Fibroblast of the conjunctiva (primary cell): ENCODE measurements at regions not wholly inside any gene's neighbourhood (a gene's known extent, or its start where the extent isn't known, plus 50 kb on each side); places are given as distances from the start of the nearest gene placed in this dataset.

Experiments
- DNase-seq: peaks from one replicate; pipeline ENCODE4 v3.0.0-alpha.2; 2010; ENCODE audit warnings: low read depth

GRCh38 chr2:21694079-21694878 is 570.5 kb downstream of the TDRD15 start:
- DNase-seq: no peak

- DNase-seq: no peak
These were observed 573.1 kb downstream of the TDRD15 start for GRCh38 chr2:21696900-21697299.

DNA sequence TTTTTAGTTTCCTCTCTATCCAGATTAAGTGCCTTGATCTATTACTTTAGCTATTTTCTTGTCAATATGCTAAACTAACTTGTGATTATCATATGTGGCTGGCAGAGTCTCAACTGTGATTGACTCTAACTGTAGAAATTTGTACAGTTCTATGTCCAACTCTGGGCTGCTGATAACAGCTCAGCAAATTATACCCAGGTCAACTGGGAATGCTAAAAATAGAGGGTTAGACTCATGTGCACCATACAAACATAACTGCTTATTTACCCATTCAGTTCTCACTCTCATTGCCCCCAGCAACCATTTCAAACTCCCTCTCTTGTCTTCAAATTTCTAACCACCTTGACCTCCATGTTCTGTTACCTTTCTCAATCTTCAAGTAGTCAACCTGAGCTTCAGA is 576.9 kb downstream of the TDRD15 start:
- no peak for DNase-seq

- no peak for DNase-seq
These were observed 586.3 kb downstream of the TDRD15 start for GRCh38 chr2:21710031-21710430.

DNA sequence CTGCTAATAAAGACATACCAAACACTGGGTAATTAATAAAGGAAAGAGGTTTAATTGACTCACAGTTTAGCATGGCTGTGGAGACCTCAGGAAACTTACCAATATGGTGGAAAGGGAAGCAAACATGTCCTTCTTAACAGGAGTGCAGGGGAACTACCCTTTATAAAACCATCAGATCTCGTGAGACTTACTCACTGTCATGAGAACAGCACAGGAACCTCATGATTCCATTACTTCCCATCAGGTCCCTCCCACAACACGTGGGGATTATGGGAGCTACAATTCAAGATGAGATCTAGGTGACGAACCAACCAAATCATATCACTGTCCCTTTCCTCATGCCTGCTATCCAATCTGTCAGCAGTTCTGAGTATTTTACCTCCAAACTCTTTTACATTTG is 586.7 kb downstream of the TDRD15 start:
- DNase-seq: no peak

DNA sequence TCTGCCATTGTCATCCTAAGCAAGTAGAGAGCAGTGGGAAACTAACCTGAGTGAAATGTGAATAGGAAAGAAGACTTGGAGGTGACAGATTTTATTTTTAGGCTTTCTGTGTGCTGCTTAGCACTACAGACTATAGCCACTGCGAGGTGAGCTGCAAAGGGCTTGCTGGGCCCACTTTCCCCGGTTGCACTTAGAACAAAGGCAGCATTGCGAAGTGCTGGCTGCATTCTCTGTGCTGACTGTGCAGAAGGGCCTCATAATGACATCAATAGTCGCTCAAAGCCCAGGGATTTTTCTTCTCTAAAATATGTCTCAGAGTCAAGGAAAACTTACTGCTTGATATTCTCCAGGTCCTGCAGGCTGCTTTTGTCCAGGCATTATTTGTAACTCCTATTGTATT is 592.1 kb downstream of the TDRD15 start:
- DNase-seq: no peak

DNA sequence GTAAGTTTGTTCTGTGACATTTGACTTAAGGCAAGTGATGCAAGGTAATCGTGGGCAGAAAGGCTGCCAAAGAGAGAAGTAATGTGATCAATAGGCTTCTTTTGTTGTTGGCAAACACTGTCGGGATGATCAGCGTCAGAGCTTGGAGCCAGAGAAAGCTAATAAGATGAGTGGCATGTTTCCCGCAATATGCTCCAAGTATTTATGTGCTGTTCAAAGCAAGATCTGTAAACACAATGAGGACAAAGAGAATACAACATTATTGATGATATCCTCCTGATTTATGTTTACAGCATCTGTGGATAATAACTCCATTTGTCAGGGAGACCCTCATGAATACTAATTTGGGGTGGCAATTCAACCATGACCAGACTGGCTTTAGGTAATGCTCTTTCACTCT is 603.3 kb downstream of the TDRD15 start:
- no peak for DNase-seq

GRCh38 chr2:21728133-21728532 is 604.4 kb downstream of the TDRD15 start:
- no peak for DNase-seq

GRCh38 chr2:21730141-21730540 is 606.4 kb downstream of the TDRD15 start:
- DNase-seq: no peak

GRCh38 chr2:21740484-21740883 is 616.7 kb downstream of the TDRD15 start:
- DNase-seq: peak; percentile 49

DNA sequence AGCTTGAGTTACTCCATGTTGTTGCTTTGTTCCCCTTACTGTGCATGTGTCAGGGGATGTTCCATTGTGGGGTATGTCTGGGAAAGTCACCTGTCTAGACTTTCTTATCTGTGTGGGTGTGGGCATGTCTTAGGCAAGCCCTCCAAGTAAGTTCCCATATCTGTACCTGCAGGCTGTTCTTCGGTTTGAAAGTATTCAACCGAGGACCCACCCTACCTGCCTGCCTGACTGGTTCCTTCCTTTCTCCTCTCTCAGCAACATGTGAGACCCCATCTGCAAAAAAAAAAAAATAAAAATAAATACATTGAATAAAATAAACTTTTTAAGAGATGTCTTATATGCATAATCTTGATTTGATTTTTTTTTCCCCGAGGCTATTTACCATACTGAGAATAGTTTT is 622.7 kb downstream of the TDRD15 start:
- no peak for DNase-seq

- DNase-seq: no peak
These were observed 624.7 kb downstream of the TDRD15 start for GRCh38 chr2:21748501-21748900.

DNA sequence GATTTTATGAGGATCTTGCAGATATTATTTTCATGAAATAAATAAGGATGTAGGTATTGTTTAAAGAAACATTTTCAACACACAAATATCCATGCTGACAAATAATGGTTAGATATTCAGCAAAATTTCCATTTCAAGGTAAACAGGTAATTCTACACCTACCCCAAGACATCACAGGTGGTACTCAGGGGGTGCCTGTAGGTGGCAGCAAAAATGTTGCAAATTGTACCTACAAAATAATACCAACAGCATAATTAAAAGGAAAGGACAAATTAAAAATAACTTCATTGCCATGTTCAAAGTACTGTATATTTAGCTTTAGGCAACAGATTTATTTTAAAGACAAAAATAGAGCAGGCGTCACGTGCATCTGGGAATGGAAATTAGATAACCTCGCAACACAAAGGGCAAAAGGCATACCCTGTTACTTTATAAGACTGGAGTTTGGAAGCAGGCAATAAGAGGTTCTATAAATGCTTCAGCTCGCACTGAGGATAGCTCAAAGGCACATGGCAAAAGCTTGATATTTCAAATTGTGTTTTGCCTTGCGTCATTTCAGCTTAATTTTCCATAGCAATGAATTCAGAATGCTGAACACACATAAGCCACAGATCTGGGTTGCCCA is 630.5 kb downstream of the TDRD15 start:
- no peak for DNase-seq

DNA sequence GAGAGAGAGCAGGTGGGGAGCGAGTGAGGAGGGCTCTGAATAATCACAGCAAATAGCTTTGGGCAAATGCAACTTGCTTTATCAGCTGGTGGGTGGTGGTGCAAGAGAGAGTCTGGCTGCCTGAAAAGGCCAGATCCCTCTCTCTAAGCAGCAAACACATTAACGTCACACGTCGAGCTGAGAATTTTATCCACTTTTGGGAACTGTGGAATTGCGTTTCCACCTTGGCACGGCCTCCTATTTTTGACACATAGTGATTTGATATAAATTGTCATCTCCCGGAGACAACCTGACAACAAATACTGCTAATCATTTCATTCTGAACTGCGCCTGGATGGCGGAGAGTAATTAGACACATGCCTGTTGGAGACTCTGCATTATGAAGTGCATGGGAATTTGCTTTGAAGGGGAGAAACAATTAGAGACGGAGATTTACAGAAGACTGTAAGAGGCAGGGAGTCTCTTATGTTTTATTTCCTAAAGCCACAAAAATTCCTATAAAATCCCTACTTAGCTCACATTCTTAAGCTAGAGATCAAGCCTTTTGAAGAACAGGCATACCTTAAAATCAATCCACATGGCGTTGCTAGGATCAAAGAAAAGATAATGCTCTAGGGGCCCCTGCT is 634.1 kb downstream of the TDRD15 start:
- DNase-seq: no peak

GRCh38 chr2:21759819-21760218 is 636.1 kb downstream of the TDRD15 start:
- no peak for DNase-seq

DNA sequence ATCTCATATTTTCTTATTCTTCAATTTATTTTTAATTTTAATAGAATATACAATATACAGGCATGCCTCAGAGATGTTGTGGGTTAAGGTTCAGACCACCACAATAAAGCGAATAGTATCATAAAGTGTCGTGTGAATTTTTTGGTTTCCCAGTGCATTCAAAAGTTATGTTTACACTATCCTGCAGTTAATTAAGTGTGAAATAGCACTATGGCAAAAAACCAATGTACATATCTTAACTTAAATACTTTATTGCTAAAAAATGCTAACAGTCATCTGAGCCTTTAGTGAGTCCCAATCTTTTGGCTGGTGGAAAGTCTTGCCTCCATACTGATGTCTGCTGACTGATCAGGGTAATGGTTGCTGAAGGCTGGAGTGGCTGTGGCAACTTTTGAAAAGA is 637.6 kb downstream of the TDRD15 start:
- no peak for DNase-seq

GRCh38 chr2:21763501-21763900 is 639.7 kb downstream of the TDRD15 start:
- DNase-seq: no peak

DNA sequence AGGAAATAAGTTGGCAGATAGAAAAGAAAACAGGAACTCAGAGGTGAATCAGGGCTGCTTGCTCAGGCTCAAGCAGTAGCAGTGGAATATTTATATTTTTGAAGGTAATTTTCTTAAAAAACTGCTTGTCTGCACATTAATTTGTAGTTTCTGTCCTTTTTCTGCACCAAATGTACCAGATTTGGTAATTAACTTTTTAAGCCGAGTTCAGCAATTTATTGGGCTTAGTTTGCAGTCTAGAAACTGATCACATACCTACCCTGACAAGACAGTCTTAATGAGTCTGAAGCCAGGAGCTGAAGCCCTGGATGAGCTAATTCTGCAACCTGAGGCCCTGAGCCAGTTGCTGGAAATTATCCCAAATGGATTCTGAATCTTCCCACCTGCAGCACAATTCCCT is 647.0 kb downstream of the TDRD15 start:
- DNase-seq: no peak

DNA sequence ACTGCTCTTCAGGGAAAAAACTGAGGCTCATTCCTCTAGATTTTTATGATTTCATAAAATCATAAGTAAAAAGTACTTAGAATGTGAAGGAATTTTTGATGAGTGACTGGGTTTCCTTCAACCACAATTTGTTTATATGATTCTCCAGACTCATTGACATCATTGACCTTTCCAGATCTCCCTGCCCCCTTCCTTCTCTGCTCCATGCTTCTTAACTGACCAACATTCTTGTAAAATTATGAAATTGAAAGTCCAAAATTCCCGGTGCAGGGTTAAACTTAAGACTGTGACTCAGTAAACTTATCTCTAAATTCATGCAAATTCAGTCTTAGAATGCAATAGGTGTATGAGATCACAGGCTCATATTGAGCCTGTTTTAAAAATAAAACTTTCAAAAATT is 648.9 kb downstream of the TDRD15 start:
- DNase-seq: no peak

DNA sequence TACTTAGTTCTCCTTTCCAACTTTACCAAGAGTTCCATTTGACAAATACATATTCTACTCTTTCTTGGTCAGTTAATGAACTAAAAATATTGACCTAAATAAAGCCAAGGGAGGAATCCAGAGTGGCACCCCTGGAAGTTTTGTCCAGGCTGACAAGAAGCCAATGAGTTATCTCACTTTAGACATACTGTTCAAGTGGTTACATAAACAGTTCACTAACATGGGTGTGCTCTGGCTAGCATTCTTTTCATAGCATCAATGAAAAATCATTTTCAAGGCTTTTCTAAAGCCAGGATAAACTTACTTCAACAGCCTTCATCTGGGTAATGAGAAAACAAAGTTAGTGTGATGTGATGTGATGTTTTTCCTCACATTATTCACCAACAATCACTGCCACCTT is 649.4 kb downstream of the TDRD15 start:
- DNase-seq: no peak

GRCh38 chr2:21774691-21775368 is 651.1 kb downstream of the TDRD15 start:
- DNase-seq: no peak

DNA sequence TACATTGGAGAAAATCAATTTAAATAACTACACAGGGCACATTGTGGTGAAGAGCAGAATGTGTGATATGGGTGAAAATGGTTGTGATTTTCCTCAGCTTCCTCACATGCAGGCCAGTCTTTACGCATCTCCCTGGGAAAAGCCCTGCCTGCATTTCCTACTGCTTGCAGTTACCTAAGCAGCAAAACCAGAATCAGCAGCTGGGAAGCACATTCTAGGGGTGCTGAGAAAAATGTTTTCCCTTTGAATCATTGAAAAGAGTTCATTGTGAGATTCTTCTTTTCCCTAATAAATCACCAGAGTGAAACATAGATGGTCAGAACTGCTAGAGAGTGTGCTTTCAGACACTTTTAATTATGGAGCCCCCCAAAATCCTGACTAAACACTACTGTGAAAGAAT is 656.0 kb downstream of the TDRD15 start:
- DNase-seq: no peak

GRCh38 chr2:21781962-21782361 is 658.2 kb downstream of the TDRD15 start:
- no peak for DNase-seq
